ENCODE measurements at regions not wholly inside any gene's neighbourhood (a gene's known extent, or its start where the extent isn't known, plus 50 kb on each side); places are given as distances from the start of the nearest gene placed in this dataset.

DNA sequence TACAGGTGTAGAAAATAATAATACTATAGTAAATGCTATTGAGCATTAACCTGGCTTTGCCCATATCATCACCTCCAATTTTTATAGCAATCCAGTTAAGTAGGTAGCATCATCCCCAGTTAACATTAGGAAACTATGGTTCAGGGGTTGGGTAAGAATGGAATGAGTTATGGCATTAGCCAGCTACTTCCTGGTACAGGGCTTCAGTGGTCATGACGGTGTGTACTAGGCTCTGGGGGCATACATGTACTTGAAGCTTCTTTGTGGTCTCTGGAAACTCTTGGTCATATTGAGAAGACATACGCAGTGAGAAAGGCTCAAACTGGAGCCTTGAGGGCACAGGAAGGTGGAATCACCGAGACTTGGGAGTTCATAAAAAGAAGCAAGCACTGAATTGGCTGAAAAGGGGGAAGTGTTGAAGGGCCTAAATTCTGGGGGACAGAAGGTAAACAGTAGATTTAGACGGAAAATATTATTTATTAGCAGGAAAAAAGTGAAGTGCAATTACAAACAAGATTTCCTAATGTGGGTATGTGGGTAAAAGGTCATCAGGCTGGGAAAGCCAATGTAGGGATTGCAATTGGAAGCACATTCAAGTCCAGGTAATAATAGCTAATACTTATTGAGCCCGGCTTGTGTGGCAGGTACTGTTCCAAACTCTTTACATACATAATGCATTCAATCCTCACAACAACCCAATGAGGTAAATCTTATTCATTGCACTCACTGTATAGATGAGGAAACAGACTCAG is 114.2 kb upstream of the ATP1A1 start:
- no peak for DNase-seq (ENCODE audit: low spot score)
- no peak overlapping the region for H3K27ac ChIP-seq
- CTCF ChIA-PET = no interaction called here
- TF ChIP-seq, protein P1, sequence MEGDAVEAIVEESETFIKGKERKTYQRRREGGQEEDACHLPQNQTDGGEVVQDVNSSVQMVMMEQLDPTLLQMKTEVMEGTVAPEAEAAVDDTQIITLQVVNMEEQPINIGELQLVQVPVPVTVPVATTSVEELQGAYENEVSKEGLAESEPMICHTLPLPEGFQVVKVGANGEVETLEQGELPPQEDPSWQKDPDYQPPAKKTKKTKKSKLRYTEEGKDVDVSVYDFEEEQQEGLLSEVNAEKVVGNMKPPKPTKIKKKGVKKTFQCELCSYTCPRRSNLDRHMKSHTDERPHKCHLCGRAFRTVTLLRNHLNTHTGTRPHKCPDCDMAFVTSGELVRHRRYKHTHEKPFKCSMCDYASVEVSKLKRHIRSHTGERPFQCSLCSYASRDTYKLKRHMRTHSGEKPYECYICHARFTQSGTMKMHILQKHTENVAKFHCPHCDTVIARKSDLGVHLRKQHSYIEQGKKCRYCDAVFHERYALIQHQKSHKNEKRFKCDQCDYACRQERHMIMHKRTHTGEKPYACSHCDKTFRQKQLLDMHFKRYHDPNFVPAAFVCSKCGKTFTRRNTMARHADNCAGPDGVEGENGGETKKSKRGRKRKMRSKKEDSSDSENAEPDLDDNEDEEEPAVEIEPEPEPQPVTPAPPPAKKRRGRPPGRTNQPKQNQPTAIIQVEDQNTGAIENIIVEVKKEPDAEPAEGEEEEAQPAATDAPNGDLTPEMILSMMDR (conservative IDR thresholded peaks at IDR 0.05; ENCODE audit: low read depth) = no peak
- POLR2A ChIA-PET (ENCODE audit: low non-redundant PET) = no interaction called here

DNA sequence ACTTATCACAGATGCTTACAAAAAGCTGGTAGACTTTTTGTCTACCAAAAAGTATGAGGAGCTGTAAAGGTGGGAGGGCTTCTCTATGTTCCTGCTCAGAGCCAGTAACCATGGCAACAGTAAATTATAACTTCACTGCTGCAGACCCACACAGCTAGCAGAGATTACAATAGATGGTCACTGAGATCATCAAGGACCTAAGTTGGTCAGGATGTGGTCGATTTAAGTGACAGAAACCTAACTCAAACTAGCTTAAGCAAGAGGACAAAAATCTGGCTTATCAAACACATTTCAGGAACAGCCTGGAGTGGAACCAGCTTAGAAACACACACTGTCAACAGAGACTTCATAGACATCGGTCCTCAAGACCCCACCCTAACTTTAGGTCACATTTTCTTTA is 113.4 kb upstream of the ATP1A1 start:
- CTCF ChIA-PET = no interaction called here
- POLR2A ChIA-PET (ENCODE audit: low non-redundant PET) = no interaction called here
- DNase-seq (ENCODE audit: low spot score) = no peak
- no peak overlapping the region for H3K27ac ChIP-seq
- TF ChIP-seq, protein P1 (conservative IDR thresholded peaks at IDR 0.05; ENCODE audit: low read depth) = no peak

DNA sequence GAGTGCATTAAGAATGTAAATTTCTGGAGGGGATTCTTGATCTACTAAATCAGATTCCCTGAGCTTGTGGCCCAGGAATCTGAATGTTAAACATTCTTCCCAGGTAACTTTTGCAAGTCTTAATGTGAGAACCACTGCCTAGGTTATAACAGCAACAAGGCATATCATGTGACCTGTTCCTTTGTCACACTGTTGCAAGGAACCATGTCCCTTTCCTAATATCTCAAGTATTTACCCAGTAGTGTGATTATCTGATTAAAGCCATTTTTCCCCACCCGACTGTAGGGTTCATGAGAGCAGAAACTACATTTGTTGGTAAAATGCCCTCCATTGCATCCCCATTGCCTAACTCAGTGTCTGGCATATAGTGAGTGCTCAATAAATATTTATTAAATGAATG is 112.9 kb upstream of the ATP1A1 start:
- TF ChIP-seq, protein P1 (conservative IDR thresholded peaks at IDR 0.05; ENCODE audit: low read depth) = no peak
- no peak for DNase-seq (ENCODE audit: low spot score)
- CTCF ChIA-PET = interaction anchor here (0.6 kb wide), 1 partner anchor 32 kb away, joined by 3 read pairs; no protein-coding TSS in a partner anchor
- POLR2A ChIA-PET (ENCODE audit: low non-redundant PET) = no interaction called here
- no peak overlapping the region for H3K27ac ChIP-seq

DNA sequence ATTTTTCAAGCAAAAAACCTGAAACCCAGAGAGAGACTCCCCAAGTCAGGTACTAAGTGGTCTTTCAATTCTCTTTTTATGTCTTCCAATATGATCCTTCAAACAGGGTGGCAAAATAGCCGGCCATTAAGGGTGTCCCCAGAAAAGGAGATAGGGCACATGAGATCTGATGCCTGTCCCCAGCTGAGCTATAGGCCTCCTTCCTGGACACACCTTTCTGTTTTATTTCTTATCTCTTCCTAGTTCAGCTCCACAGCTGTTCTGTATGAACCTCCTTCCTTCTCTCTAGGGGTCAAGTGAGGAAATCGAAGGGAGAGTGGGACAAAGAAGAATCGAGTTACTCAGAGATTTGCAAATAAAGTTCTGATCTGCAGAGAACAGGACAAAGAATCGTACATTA is 112.4 kb upstream of the ATP1A1 start:
- ChIA-PET POLR2A (ENCODE audit: low non-redundant PET) (no interaction called here), CTCF (interaction anchor here (0.6 kb wide), 1 partner anchor 33 kb away, joined by 3 read pairs; no protein-coding TSS in a partner anchor)
- no peak overlapping the region for H3K27ac ChIP-seq
- no peak for DNase-seq (ENCODE audit: low spot score)
- TF ChIP-seq, protein P1 (conservative IDR thresholded peaks at IDR 0.05; ENCODE audit: low read depth) = no peak

DNA sequence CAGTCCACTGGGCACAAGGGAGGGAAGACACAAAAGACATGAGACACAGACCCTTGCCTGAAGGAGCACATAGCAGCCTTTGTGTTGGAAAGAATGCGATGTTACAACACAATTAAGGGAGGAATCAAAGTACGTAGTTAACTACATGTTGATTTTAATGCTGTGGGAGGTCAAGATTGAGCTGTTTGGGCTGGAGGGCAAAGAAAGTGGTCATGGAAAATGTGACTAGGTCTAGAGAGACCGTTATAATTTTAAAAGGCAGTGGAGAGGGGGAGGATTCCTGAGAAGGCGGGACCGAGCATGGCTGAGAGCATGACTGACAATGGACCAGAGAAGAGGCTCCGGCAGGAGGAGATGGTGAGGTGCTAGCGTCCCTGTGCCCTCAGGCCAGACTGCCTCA is 111.8 kb upstream of the ATP1A1 start:
- ChIA-PET CTCF (no interaction called here), POLR2A (ENCODE audit: low non-redundant PET) (no interaction called here)
- H3K27ac ChIP-seq = no peak overlapping the region

DNA sequence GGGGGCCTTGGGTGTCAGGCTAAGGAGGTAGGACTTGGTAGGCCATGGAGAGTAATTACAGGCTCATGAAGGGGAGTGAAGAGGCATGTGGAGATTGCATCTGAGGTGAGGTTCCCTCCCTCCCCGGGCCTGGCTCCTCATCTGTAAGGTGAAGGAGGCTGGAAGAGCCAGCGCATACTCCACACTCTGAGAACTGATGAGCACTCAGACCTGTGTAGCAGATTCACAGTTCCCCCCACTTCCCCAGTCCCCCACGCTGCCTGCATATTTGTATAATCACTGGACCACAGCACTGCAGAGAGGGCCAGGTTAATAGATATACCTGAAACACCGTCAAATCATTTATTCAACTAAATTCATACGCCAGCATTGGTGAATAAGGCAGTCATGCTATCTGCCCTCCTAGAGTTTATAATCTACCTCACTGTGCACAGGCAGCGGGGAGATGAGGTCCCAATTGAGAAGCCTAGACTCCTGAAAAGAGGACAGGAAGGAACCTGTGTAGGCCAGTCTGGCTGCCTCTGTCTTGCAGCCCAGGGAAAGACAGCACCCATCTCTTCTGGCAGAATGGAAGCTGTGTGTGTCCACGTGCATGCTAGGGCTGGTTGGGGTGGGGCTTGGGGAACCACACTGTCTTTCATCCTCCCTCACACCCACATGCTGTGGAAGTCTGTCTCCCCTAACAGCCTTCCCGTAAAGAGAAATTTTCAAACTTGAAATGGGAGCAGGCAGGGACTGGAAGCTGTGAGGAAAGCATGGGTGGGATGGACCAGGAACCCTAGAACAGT is 110.6 kb upstream of the ATP1A1 start:
- ChIA-PET POLR2A (ENCODE audit: low non-redundant PET) (no interaction called here), CTCF (interaction anchor here (1.0 kb wide), 1 partner anchor 113 kb away, joined by 3 read pairs; no protein-coding TSS in a partner anchor)
- DNase-seq (ENCODE audit: low spot score) = no peak
- no peak overlapping the region for H3K27ac ChIP-seq
- TF ChIP-seq, protein P1 (conservative IDR thresholded peaks at IDR 0.05; ENCODE audit: low read depth) = no peak

More for the DNA sequence above, 111.8 kb upstream of the ATP1A1 start:
- TF ChIP-seq, protein P1 (conservative IDR thresholded peaks at IDR 0.05; ENCODE audit: low read depth) = no peak
- no peak for DNase-seq (ENCODE audit: low spot score)
